Vagina (tissue), 2 donors: ENCODE measurements at regions not wholly inside any gene's neighbourhood (a gene's known extent, or its start where the extent isn't known, plus 50 kb on each side); places are given as distances from the start of the nearest gene placed in this dataset.

Experiments used
- DNase-seq, 2 donors: peaks; one replicate each; pipeline ENCODE4 v3.0.0-alpha.2; 2017; ENCODE audit errors: extremely low spot score in 2 of 2
- H3K27ac ChIP-seq: fragments of 200-600 bp; sonication (generic); one replicate; pipeline ENCODE4 v1.5.1; 2019
- H3K27me3 ChIP-seq: fragments of 200-600 bp; sonication (generic); one replicate; pipeline ENCODE4 v1.5.1; 2019
- H3K36me3 ChIP-seq, 2 donors: fragments of 200-600 bp; sonication (generic); one replicate each; pipeline ENCODE4 v1.5.1; 2017 to 2019
- H3K4me1 ChIP-seq: fragments of 200-600 bp; sonication (generic); one replicate; pipeline ENCODE4 v1.5.1; 2019
- H3K4me3 ChIP-seq, 2 donors: fragments of 200-600 bp; sonication (generic); 1 replicate in 1 of 2; 2 replicates in 1 of 2; pipeline ENCODE4 v1.5.1; 2016 to 2019
- H3K9me3 ChIP-seq: fragments of 200-600 bp; sonication (generic); one replicate; pipeline ENCODE4 v1.5.1; 2019
- CTCF ChIP-seq, 3 experiments: fragments of 450-650 bp in 2 of 3; fragments of 200-600 bp in 1 of 3; sonication (generic) in 1 of 3; IDR thresholded peaks; one replicate each; pipeline ENCODE4 v1.5.1; 2017 to 2019; ENCODE audit warnings: antibody characterized with exemption in 3 of 3, mild to moderate bottlenecking in 2 of 3, moderate library complexity in 2 of 3
- POLR2A ChIP-seq, 2 donors: fragments of 450-650 bp; IDR thresholded peaks; one replicate each; pipeline ENCODE4 v1.6.1; 2017; ENCODE audit warnings: antibody characterized with exemption in 2 of 2, mild to moderate bottlenecking in 2 of 2, moderate library complexity in 2 of 2
- POLR2AphosphoS5 ChIP-seq, 2 donors: sonication (generic); formaldehyde crosslinking; IDR thresholded peaks; one replicate each; pipeline ENCODE4 v1.9.0; 2017; ENCODE audit warnings: antibody characterized with exemption in 2 of 2, mild to moderate bottlenecking in 2 of 2, low read depth in 1 of 2; ENCODE audit not compliant: insufficient read depth in 1 of 2
- intact Hi-C: fragments of 100-400 bp; cut with DNase I; formaldehyde crosslinking; loops from one replicate; pipeline ENCODE4 v1.15.1; 2023

- Histone ChIP-seq H3K4me3 (no peak overlapping the region), H3K27ac (no peak overlapping the region), H3K9me3 (no peaks in the 10 kb centered on the region), H3K36me3 (no peaks in the 10 kb centered on the region), H3K4me1 (no peaks in the 10 kb centered on the region), H3K27me3 (no peaks in the 10 kb centered on the region)
- intact Hi-C loops, result no loop called here
- TF ChIP-seq POLR2AphosphoS5 (IDR thresholded peaks at IDR 0.05; ENCODE audit: insufficient read depth in 1 of 2, low read depth in 1 of 2) (no peak), POLR2A (IDR thresholded peaks at IDR 0.05) (no peak), CTCF (IDR thresholded peaks at IDR 0.05) (no peak)
- DNase-seq, result no peak
Measured at GRCh38 chr13:107130566-107130965, 562.6 kb upstream of the ARGLU1 start.

DNA sequence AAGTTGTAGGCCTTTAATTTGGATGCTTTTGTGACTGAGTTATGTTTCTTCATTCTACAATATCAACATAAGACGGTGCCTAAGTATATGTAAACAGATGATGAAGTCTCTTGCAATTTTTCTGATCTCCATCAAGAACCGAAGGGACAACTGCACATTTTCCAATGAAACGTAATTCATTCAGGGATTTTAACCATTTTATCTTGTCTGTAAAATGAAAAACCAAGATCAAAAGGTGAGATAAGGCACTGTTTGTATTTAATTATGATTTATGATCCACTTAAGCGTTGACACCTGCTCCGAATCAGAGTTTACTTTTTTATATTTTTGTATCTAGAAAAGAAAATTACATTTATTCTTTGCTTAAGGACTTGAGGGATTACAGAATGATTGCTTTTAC, 556.8 kb upstream of the ARGLU1 start:
- intact Hi-C loops, result no loop called here
- Histone ChIP-seq H3K27ac (no peak overlapping the region), H3K4me1 (no peaks in the 10 kb centered on the region), H3K36me3 (no peaks in the 10 kb centered on the region), H3K9me3 (no peaks in the 10 kb centered on the region), H3K4me3 (no peak overlapping the region), H3K27me3 (no peaks in the 10 kb centered on the region)
- no peak for DNase-seq
- TF ChIP-seq CTCF (IDR thresholded peaks at IDR 0.05) (no peak), POLR2A (IDR thresholded peaks at IDR 0.05) (no peak), POLR2AphosphoS5 (IDR thresholded peaks at IDR 0.05; ENCODE audit: insufficient read depth in 1 of 2, low read depth in 1 of 2) (no peak)

GRCh38 chr13:107124129-107124718, 556.3 kb upstream of the ARGLU1 start:
- Histone ChIP-seq H3K4me3 (no peak overlapping the region), H3K9me3 (no peaks in the 10 kb centered on the region), H3K27ac (no peak overlapping the region), H3K4me1 (no peaks in the 10 kb centered on the region), H3K36me3 (no peaks in the 10 kb centered on the region), H3K27me3 (no peaks in the 10 kb centered on the region)
- no peak for DNase-seq
- TF ChIP-seq CTCF (IDR thresholded peaks at IDR 0.05) (peak in 2 of 3 experiments; percentile 21 to 37), POLR2A (IDR thresholded peaks at IDR 0.05) (no peak)
- intact Hi-C loops, result no loop called here

- Histone ChIP-seq H3K27ac (no peak overlapping the region), H3K4me1 (no peaks in the 10 kb centered on the region), H3K4me3 (no peak overlapping the region), H3K36me3 (no peaks in the 10 kb centered on the region), H3K9me3 (no peaks in the 10 kb centered on the region), H3K27me3 (no peaks in the 10 kb centered on the region)
- no peak for TF ChIP-seq CTCF (IDR thresholded peaks at IDR 0.05)
- TF ChIP-seq POLR2A (IDR thresholded peaks at IDR 0.05), result no peak
- TF ChIP-seq POLR2AphosphoS5 (IDR thresholded peaks at IDR 0.05; ENCODE audit: insufficient read depth in 1 of 2, low read depth in 1 of 2), result no peak
- intact Hi-C loops, result no loop called here
- DNase-seq, result no peak
Measured at GRCh38 chr13:107121793-107122192, 553.9 kb upstream of the ARGLU1 start.

- DNase-seq, result no peak
- Histone ChIP-seq H3K27me3 (no peaks in the 10 kb centered on the region), H3K9me3 (no peaks in the 10 kb centered on the region), H3K4me1 (no peaks in the 10 kb centered on the region), H3K4me3 (no peak overlapping the region), H3K36me3 (no peaks in the 10 kb centered on the region), H3K27ac (no peak overlapping the region)
- intact Hi-C loops, result no loop called here
- TF ChIP-seq POLR2AphosphoS5 (IDR thresholded peaks at IDR 0.05; ENCODE audit: insufficient read depth in 1 of 2, low read depth in 1 of 2) (no peak), CTCF (IDR thresholded peaks at IDR 0.05) (no peak), POLR2A (IDR thresholded peaks at IDR 0.05) (no peak)
Measured at GRCh38 chr13:107119989-107120881, 552.3 kb upstream of the ARGLU1 start.
